ENCODE measurements at regions not wholly inside any gene's neighbourhood (a gene's known extent, or its start where the extent isn't known, plus 50 kb on each side); places are given as distances from the start of the nearest gene placed in this dataset.

DNA sequence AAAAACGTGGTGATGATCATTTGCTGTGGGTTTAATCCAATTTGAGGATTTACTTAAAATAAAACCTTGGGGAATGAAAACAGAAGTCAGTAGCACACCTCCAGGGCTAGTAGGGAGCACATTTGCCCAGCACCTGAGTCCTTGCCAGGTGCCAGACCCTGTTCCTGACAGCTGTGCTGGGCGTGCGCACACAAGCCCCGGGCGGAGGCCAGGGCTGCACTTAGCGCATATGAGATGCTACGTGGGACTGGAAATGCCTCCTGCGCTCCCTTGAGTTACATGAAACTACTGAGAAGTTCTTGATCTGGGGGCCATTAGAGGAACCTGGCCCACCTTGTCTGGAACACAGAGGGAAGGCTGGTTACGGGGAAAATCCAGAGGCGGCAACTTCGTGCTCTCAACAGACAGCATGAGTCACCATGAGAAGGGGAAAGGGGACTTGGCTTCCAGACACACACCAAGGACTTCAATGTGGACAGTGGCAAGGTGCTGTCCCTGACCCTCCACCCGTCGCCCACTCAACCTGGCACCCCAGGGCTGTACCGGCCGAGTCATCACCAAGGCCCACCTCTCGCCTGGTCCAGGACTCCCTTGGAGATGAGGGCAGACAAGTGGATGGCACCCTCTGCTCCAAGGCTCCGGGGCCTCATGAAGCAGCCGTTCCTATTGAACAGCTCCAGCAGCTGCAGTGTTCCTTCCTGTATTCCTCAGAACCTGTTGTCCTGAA, 1468.6 kb downstream of the BRD1 start:
- TF ChIP-seq, protein P1, sequence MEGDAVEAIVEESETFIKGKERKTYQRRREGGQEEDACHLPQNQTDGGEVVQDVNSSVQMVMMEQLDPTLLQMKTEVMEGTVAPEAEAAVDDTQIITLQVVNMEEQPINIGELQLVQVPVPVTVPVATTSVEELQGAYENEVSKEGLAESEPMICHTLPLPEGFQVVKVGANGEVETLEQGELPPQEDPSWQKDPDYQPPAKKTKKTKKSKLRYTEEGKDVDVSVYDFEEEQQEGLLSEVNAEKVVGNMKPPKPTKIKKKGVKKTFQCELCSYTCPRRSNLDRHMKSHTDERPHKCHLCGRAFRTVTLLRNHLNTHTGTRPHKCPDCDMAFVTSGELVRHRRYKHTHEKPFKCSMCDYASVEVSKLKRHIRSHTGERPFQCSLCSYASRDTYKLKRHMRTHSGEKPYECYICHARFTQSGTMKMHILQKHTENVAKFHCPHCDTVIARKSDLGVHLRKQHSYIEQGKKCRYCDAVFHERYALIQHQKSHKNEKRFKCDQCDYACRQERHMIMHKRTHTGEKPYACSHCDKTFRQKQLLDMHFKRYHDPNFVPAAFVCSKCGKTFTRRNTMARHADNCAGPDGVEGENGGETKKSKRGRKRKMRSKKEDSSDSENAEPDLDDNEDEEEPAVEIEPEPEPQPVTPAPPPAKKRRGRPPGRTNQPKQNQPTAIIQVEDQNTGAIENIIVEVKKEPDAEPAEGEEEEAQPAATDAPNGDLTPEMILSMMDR (IDR thresholded peaks at IDR 0.05): no peak
- no peak for TF ChIP-seq EP300 (IDR thresholded peaks at IDR 0.05)
